Sigmoid colon (tissue), 3 donors: ENCODE measurements at regions not wholly inside any gene's neighbourhood (a gene's known extent, or its start where the extent isn't known, plus 50 kb on each side); places are given as distances from the start of the nearest gene placed in this dataset.

ENCODE experiments used
- POLR2A ChIP-seq, 2 donors: fragments of 450-650 bp; IDR thresholded peaks; one replicate each; pipeline ENCODE4 v1.6.1; 2016; ENCODE audit warnings: antibody characterized with exemption in 2 of 2, mild to moderate bottlenecking in 2 of 2, moderate library complexity in 2 of 2
- TF ChIP-seq, protein P1 (sequence below), 4 experiments: fragments of 450-650 bp in 3 of 4; fragments of 200-600 bp in 1 of 4; IDR thresholded peaks; one replicate each; pipeline ENCODE4 v1.5.1; 2016 to 2019; ENCODE audit warnings: antibody characterized with exemption in 4 of 4, mild to moderate bottlenecking in 3 of 4, moderate library complexity in 2 of 4

DNA sequence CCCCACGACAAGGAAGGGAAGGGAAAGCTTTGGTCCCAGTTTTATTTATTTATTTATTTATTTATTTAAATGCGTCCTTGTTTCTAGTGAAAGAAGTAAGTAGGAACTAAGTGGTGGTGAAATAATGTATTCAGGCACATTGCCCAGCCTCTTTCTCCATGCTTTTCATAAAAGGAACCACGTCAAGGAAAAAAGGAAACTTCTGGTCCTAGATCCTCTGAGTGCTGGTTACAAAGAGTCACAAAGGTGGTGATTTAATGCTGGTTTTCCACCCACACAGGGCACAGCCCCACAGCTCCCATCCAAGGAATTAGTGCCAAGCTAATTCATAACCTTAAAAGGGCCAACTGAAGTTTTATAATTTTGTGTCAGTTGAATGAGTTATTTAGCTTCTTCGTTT is 206.6 kb upstream of the GYPA start:
- TF ChIP-seq, protein P1, sequence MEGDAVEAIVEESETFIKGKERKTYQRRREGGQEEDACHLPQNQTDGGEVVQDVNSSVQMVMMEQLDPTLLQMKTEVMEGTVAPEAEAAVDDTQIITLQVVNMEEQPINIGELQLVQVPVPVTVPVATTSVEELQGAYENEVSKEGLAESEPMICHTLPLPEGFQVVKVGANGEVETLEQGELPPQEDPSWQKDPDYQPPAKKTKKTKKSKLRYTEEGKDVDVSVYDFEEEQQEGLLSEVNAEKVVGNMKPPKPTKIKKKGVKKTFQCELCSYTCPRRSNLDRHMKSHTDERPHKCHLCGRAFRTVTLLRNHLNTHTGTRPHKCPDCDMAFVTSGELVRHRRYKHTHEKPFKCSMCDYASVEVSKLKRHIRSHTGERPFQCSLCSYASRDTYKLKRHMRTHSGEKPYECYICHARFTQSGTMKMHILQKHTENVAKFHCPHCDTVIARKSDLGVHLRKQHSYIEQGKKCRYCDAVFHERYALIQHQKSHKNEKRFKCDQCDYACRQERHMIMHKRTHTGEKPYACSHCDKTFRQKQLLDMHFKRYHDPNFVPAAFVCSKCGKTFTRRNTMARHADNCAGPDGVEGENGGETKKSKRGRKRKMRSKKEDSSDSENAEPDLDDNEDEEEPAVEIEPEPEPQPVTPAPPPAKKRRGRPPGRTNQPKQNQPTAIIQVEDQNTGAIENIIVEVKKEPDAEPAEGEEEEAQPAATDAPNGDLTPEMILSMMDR (IDR thresholded peaks at IDR 0.05): no peak
- TF ChIP-seq POLR2A (IDR thresholded peaks at IDR 0.05): no peak
